ENCODE measurements at regions not wholly inside any gene's neighbourhood (a gene's known extent, or its start where the extent isn't known, plus 50 kb on each side); places are given as distances from the start of the nearest gene placed in this dataset.

GRCh38 chr2:8567469-8568260 lies 114.2 kb upstream of the ID2 start:
- H3K9ac ChIP-seq (ENCODE audit: extremely low read depth, insufficient read length, low read length), result no peak overlapping the region
- H3K56ac ChIP-seq (ENCODE audit: insufficient read length, low read depth, low read length), result no peak overlapping the region
- Mint-ChIP-seq H3K4me1 (peaks cover 16 to 20% of the 10 kb centered on the region in 2 experiments), H3K27me3 (ENCODE audit: low read depth) (no peaks in the 10 kb centered on the region), H3K36me3 (ENCODE audit: insufficient read depth in 1 of 3, low read depth in 3 of 3) (peaks cover 0 to 2% (median 1%) of the 10 kb centered on the region in 3 experiments; a peak in 2 of 7 replicates), H3K9me3 (peaks cover 0 to 3% of the 10 kb centered on the region in 2 experiments; a peak in 2 of 5 replicates), H3K27ac (no peak overlapping the region), H3K4me3 (no peak overlapping the region; a peak in 1 of 5 replicates)
- no peak overlapping the region for H2BK12ac ChIP-seq (ENCODE audit: insufficient read length, low read depth, low read length)
- no peak overlapping the region for H3K18ac ChIP-seq (ENCODE audit: insufficient read length, low read depth, low read length)
- no peaks in the 10 kb centered on the region for H3K27me3 ChIP-seq (ENCODE audit: insufficient read depth, low read length)
- H4K20me1 ChIP-seq (ENCODE audit: control insufficient read depth, insufficient read depth, insufficient read length), result no peaks in the 10 kb centered on the region
- H2BK120ac ChIP-seq (ENCODE audit: low read depth, low read length, poor library complexity, severe bottlenecking), result no peak overlapping the region
- H4K8ac ChIP-seq (replicated peaks; ENCODE audit: insufficient read length, low read depth, low read length), result no peak overlapping the region
- H3K4ac ChIP-seq (ENCODE audit: low read depth, low read length), result no peak overlapping the region
- no peak overlapping the region for H4K91ac ChIP-seq (ENCODE audit: insufficient read length, low read depth, low read length)
- no peaks in the 10 kb centered on the region for H3K9me3 ChIP-seq (ENCODE audit: control insufficient read depth, low read depth, low read length)
- H3T11ph ChIP-seq (ENCODE audit: low read length), result no peak overlapping the region
- H3K4me2 ChIP-seq (ENCODE audit: insufficient read depth, insufficient read length, low read length), result no peak overlapping the region
- TF ChIP-seq CTCF (conservative IDR thresholded peaks at IDR 0.05), result no peak
- no peak overlapping the region for H3K14ac ChIP-seq (ENCODE audit: insufficient read depth, low read length)
- DNase-seq, result peak; percentile 18
- H3K23me2 ChIP-seq (ENCODE audit: insufficient read length, low read depth, low read length, poor library complexity, severe bottlenecking), result no peaks in the 10 kb centered on the region
- no peak overlapping the region for H3K23ac ChIP-seq (ENCODE audit: insufficient read length, low read depth, low read length)
- no CpG with 5 or more reads among the region's 15 CpGs for WGBS (ENCODE audit: extremely low coverage, insufficient read length, low lambda C conversion rate)
- no peak overlapping the region for H4K5ac ChIP-seq (ENCODE audit: insufficient read length, low read depth, low read length)
- no peak overlapping the region for H2BK20ac ChIP-seq (ENCODE audit: low read depth, low read length, poor library complexity, severe bottlenecking)
- no peaks in the 10 kb centered on the region for H3K4me1 ChIP-seq (ENCODE audit: insufficient read depth, low read length)
- H2AFZ ChIP-seq (ENCODE audit: low read length), result no peak overlapping the region
- H2AK5ac ChIP-seq (ENCODE audit: insufficient read length, low read length), result no peak overlapping the region
- H2BK5ac ChIP-seq (ENCODE audit: insufficient read length, low read length), result no peak overlapping the region
- H3K27ac ChIP-seq (ENCODE audit: insufficient read length, low read depth, low read length), result no peak overlapping the region
- H3K79me2 ChIP-seq (ENCODE audit: insufficient read depth, low read length), result no peaks in the 10 kb centered on the region
- H3K79me1 ChIP-seq (ENCODE audit: insufficient read depth, low read depth, low read length, poor library complexity, severe bottlenecking), result no peaks in the 10 kb centered on the region
- no peak overlapping the region for H2BK15ac ChIP-seq (ENCODE audit: low read depth, low read length)

Data from H9 (cell line).